Astrocyte (in vitro differentiated cells and primary cell): ENCODE measurements at regions not wholly inside any gene's neighbourhood (a gene's known extent, or its start where the extent isn't known, plus 50 kb on each side); places are given as distances from the start of the nearest gene placed in this dataset.

Experiments used
- DNase-seq: peaks from one replicate; pipeline ENCODE4 v3.0.0-alpha.2; 2010; ENCODE audit warnings: low read depth
- FAIRE-seq: peaks from 2 replicates; lab custom pipeline; 2011; peaks lifted over from hg19 to GRCh38; lab: Jason Lieb, UNC
- H2AFZ ChIP-seq: 2 replicates; pipeline ENCODE4 v1.6.0; 2012; ENCODE audit warnings: low read depth, low read length, inconsistent platforms
- H3K27ac ChIP-seq: 2 replicates; pipeline ENCODE4 v1.5.1; 2011; ENCODE audit warnings: low read depth, low read length, inconsistent platforms
- H3K27me3 ChIP-seq: 2 replicates; pipeline ENCODE4 v1.6.0; 2011; ENCODE audit warnings: low read length, inconsistent platforms; ENCODE audit not compliant: insufficient read depth
- H3K36me3 ChIP-seq: 2 replicates; pipeline ENCODE4 v1.5.1; 2011; ENCODE audit warnings: low read length, inconsistent platforms; ENCODE audit not compliant: insufficient read depth
- H3K4me1 ChIP-seq: 2 replicates; pipeline ENCODE4 v1.5.1; 2011; ENCODE audit warnings: low read length, inconsistent platforms; ENCODE audit not compliant: insufficient read depth
- H3K4me2 ChIP-seq: 2 replicates; pipeline ENCODE4 v1.6.0; 2012; ENCODE audit warnings: low read length, inconsistent platforms
- H3K4me3 ChIP-seq: 2 replicates; pipeline ENCODE4 v1.5.1; 2011; ENCODE audit warnings: low read depth, mild to moderate bottlenecking, low read length, inconsistent platforms; ENCODE audit not compliant: insufficient read depth
- H3K79me2 ChIP-seq: 2 replicates; pipeline ENCODE4 v1.6.0; 2012; ENCODE audit warnings: mild to moderate bottlenecking, low read length, inconsistent platforms; ENCODE audit not compliant: insufficient read depth
- H3K9ac ChIP-seq: 2 replicates; pipeline ENCODE4 v1.6.0; 2012; ENCODE audit warnings: mild to moderate bottlenecking, low read length, inconsistent platforms
- H3K9me3 ChIP-seq: 2 replicates; pipeline ENCODE4 v1.5.1; 2012; ENCODE audit warnings: low read depth, mild to moderate bottlenecking, low read length, inconsistent platforms; ENCODE audit not compliant: insufficient read depth
- H4K20me1 ChIP-seq: 2 replicates; pipeline ENCODE4 v1.6.0; 2012; ENCODE audit warnings: low read length, inconsistent platforms; ENCODE audit not compliant: insufficient read depth
- H3K27ac Mint-ChIP-seq: one replicate; pipeline ENCODE4 v1.8.0; 2021; ENCODE audit warnings: mild to moderate bottlenecking, mixed read lengths; ENCODE audit not compliant: unreplicated experiment
- H3K27me3 Mint-ChIP-seq: one replicate; pipeline ENCODE4 v1.8.0; 2021; ENCODE audit warnings: low read depth, mixed read lengths; ENCODE audit not compliant: unreplicated experiment
- H3K36me3 Mint-ChIP-seq: one replicate; pipeline ENCODE4 v1.8.0; 2021; ENCODE audit warnings: low read depth, mixed read lengths; ENCODE audit not compliant: unreplicated experiment
- H3K4me1 Mint-ChIP-seq: one replicate; pipeline ENCODE4 v1.8.0; 2021; ENCODE audit warnings: low read depth, mixed read lengths; ENCODE audit not compliant: unreplicated experiment
- H3K4me3 Mint-ChIP-seq: one replicate; pipeline ENCODE4 v1.8.0; 2021; ENCODE audit warnings: mild to moderate bottlenecking, moderate library complexity, mixed read lengths; ENCODE audit not compliant: unreplicated experiment
- H3K9me3 Mint-ChIP-seq: one replicate; pipeline ENCODE4 v1.8.0; 2021; ENCODE audit warnings: mild to moderate bottlenecking, mixed read lengths; ENCODE audit not compliant: unreplicated experiment
- EZH2 ChIP-seq: IDR thresholded peaks from 2 replicates; pipeline ENCODE4 v1.6.1; 2012; ENCODE audit warnings: mild to moderate bottlenecking, low read length, inconsistent platforms; ENCODE audit not compliant: insufficient read depth
- TF ChIP-seq, protein P1 (sequence below): IDR thresholded peaks from 2 replicates; pipeline ENCODE4 v1.5.1; 2011; ENCODE audit warnings: low read depth, mild to moderate bottlenecking, inconsistent platforms, low read length, moderate library complexity; ENCODE audit not compliant: insufficient read depth

GRCh38 chr18:53610957-53611356, 613.5 kb downstream of the MBD2 start:
- Histone ChIP-seq H2AFZ (no peak overlapping the region), H3K27me3 (no peaks in the 10 kb centered on the region), H3K9me3 (no peaks in the 10 kb centered on the region), H3K79me2 (no peaks in the 10 kb centered on the region), H3K4me2 (no peak overlapping the region), H3K9ac (no peak overlapping the region), H3K27ac (no peak overlapping the region), H3K4me1 (no peaks in the 10 kb centered on the region), H4K20me1 (no peaks in the 10 kb centered on the region), H3K4me3 (no peak overlapping the region), H3K36me3 (no peaks in the 10 kb centered on the region)
- H3K4me1 Mint-ChIP-seq = no peaks in the 10 kb centered on the region
- DNase-seq = no peak
- no peak overlapping the region for H3K4me3 Mint-ChIP-seq
- no peak overlapping the region for H3K27ac Mint-ChIP-seq
- no peaks in the 10 kb centered on the region for H3K36me3 Mint-ChIP-seq
- H3K27me3 Mint-ChIP-seq = no peaks in the 10 kb centered on the region
- no peak for FAIRE-seq
- H3K9me3 Mint-ChIP-seq = no peaks in the 10 kb centered on the region
- TF ChIP-seq, protein P1, sequence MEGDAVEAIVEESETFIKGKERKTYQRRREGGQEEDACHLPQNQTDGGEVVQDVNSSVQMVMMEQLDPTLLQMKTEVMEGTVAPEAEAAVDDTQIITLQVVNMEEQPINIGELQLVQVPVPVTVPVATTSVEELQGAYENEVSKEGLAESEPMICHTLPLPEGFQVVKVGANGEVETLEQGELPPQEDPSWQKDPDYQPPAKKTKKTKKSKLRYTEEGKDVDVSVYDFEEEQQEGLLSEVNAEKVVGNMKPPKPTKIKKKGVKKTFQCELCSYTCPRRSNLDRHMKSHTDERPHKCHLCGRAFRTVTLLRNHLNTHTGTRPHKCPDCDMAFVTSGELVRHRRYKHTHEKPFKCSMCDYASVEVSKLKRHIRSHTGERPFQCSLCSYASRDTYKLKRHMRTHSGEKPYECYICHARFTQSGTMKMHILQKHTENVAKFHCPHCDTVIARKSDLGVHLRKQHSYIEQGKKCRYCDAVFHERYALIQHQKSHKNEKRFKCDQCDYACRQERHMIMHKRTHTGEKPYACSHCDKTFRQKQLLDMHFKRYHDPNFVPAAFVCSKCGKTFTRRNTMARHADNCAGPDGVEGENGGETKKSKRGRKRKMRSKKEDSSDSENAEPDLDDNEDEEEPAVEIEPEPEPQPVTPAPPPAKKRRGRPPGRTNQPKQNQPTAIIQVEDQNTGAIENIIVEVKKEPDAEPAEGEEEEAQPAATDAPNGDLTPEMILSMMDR = no peak
- TF ChIP-seq EZH2 = no peak

GRCh38 chr18:53606792-53607191, 617.7 kb downstream of the MBD2 start:
- H3K4me1 Mint-ChIP-seq = no peaks in the 10 kb centered on the region
- Histone ChIP-seq H3K27ac (no peak overlapping the region), H4K20me1 (no peaks in the 10 kb centered on the region), H3K27me3 (no peaks in the 10 kb centered on the region), H3K79me2 (no peaks in the 10 kb centered on the region), H3K36me3 (no peaks in the 10 kb centered on the region), H3K9me3 (peaks cover 3% of the 10 kb centered on the region), H2AFZ (no peak overlapping the region), H3K4me2 (no peak overlapping the region), H3K9ac (no peak overlapping the region), H3K4me1 (no peaks in the 10 kb centered on the region), H3K4me3 (no peak overlapping the region)
- no peak for FAIRE-seq
- no peak overlapping the region for H3K4me3 Mint-ChIP-seq
- DNase-seq = no peak
- no peaks in the 10 kb centered on the region for H3K36me3 Mint-ChIP-seq
- TF ChIP-seq EZH2 = no peak
- TF ChIP-seq, protein P1 = no peak
- no peaks in the 10 kb centered on the region for H3K27me3 Mint-ChIP-seq
- no peaks in the 10 kb centered on the region for H3K9me3 Mint-ChIP-seq
- no peak overlapping the region for H3K27ac Mint-ChIP-seq

- Histone ChIP-seq H3K79me2 (no peaks in the 10 kb centered on the region), H3K9me3 (peaks cover 3% of the 10 kb centered on the region), H3K9ac (no peak overlapping the region), H3K4me2 (no peak overlapping the region), H3K27ac (no peak overlapping the region), H3K4me1 (no peaks in the 10 kb centered on the region), H3K27me3 (no peaks in the 10 kb centered on the region), H3K4me3 (no peak overlapping the region), H2AFZ (no peak overlapping the region), H3K36me3 (no peaks in the 10 kb centered on the region), H4K20me1 (no peaks in the 10 kb centered on the region)
- no peak overlapping the region for H3K4me3 Mint-ChIP-seq
- H3K27me3 Mint-ChIP-seq = no peaks in the 10 kb centered on the region
- FAIRE-seq (no peak), DNase-seq (no peak)
- no peak overlapping the region for H3K27ac Mint-ChIP-seq
- H3K9me3 Mint-ChIP-seq = no peaks in the 10 kb centered on the region
- no peaks in the 10 kb centered on the region for H3K4me1 Mint-ChIP-seq
- H3K36me3 Mint-ChIP-seq = no peaks in the 10 kb centered on the region
- no peak for TF ChIP-seq EZH2
- TF ChIP-seq, protein P1 = no peak
These were observed 619.3 kb downstream of the MBD2 start for GRCh38 chr18:53605198-53605597.
